ENCODE measurements at regions not wholly inside any gene's neighbourhood (a gene's known extent, or its start where the extent isn't known, plus 50 kb on each side); places are given as distances from the start of the nearest gene placed in this dataset.

DNA sequence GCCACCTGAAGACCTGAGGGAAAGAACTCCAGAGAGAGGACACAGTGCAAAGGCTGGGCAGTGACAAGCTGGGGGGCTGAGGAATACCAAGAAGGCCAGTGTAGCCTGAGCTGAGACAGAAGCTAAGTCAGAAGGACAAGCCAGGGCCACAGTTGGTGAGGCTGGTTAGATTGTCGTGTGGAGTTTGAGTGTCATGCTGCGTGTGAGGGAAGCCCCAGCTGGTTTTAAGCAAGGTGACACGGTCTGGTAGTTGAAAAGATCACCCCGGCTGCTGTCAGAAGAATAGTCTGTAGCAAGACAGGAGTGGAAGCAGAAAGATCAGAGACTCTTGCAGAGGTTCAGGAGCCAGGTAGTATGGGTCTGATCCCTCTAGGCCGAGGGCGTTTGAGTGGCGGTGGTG lies 50.6 kb upstream of the RMDN2 start:
- 87 to 93% (median 88%) methylated on average over 7 of the region's 7 CpGs for WGBS, 5 donors
- TF ChIP-seq, protein P1, sequence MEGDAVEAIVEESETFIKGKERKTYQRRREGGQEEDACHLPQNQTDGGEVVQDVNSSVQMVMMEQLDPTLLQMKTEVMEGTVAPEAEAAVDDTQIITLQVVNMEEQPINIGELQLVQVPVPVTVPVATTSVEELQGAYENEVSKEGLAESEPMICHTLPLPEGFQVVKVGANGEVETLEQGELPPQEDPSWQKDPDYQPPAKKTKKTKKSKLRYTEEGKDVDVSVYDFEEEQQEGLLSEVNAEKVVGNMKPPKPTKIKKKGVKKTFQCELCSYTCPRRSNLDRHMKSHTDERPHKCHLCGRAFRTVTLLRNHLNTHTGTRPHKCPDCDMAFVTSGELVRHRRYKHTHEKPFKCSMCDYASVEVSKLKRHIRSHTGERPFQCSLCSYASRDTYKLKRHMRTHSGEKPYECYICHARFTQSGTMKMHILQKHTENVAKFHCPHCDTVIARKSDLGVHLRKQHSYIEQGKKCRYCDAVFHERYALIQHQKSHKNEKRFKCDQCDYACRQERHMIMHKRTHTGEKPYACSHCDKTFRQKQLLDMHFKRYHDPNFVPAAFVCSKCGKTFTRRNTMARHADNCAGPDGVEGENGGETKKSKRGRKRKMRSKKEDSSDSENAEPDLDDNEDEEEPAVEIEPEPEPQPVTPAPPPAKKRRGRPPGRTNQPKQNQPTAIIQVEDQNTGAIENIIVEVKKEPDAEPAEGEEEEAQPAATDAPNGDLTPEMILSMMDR (IDR thresholded peaks at IDR 0.05 in 8 of 11, conservative IDR thresholded peaks at IDR 0.05 in 3 of 11) = no peak
- no peak for TF ChIP-seq POLR2AphosphoS5 (IDR thresholded peaks at IDR 0.05)
- no peak for TF ChIP-seq POLR2A (IDR thresholded peaks at IDR 0.05)

More for the DNA sequence above, 50.6 kb upstream of the RMDN2 start:
- Histone ChIP-seq H3K4me1 (peaks cover 0 to 13% (median 6%) of the 10 kb centered on the region in 6 donors), H3K36me3 (no peaks in the 10 kb centered on the region), H3K27me3 (replicated peaks in 1 of 7) (no peaks in the 10 kb centered on the region), H3K27ac (no peak overlapping the region), H3K4me3 (no peak overlapping the region), H3K9me3 (no peaks in the 10 kb centered on the region)
- no peak for DNase-seq
- intact Hi-C loops (cut with DNase I; ENCODE audit: low total_unique reads) = no loop called here
